GM12801 (cell line): ENCODE measurements at regions not wholly inside any gene's neighbourhood (a gene's known extent, or its start where the extent isn't known, plus 50 kb on each side); places are given as distances from the start of the nearest gene placed in this dataset.

ENCODE experiments used
- TF ChIP-seq, protein P1 (sequence below): IDR thresholded peaks from one replicate; pipeline ENCODE4 v1.5.1; 2011; ENCODE audit warnings: control low read depth; ENCODE audit not compliant: insufficient read length; ENCODE audit errors: extremely low read depth

DNA sequence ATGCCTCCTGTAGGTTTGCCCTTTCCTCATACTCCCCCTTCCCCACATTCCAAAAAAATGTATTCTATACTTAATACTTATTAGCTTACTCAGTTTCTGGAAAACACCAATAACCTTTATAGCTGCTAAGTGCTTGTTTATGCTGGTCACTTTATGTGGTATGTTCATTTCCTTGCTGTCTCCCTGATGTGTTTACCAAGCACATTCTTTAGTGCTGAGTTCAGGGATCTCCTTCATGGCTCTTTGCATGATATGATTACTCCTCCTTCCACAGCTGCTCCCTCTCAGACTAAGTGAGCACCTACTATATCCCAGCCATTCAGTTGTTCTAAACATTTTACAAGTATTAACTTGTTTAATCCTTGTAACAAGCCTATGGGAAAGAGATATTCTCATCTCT, 698.3 kb upstream of the FANCL start:
- TF ChIP-seq, protein P1, sequence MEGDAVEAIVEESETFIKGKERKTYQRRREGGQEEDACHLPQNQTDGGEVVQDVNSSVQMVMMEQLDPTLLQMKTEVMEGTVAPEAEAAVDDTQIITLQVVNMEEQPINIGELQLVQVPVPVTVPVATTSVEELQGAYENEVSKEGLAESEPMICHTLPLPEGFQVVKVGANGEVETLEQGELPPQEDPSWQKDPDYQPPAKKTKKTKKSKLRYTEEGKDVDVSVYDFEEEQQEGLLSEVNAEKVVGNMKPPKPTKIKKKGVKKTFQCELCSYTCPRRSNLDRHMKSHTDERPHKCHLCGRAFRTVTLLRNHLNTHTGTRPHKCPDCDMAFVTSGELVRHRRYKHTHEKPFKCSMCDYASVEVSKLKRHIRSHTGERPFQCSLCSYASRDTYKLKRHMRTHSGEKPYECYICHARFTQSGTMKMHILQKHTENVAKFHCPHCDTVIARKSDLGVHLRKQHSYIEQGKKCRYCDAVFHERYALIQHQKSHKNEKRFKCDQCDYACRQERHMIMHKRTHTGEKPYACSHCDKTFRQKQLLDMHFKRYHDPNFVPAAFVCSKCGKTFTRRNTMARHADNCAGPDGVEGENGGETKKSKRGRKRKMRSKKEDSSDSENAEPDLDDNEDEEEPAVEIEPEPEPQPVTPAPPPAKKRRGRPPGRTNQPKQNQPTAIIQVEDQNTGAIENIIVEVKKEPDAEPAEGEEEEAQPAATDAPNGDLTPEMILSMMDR, result no peak

DNA sequence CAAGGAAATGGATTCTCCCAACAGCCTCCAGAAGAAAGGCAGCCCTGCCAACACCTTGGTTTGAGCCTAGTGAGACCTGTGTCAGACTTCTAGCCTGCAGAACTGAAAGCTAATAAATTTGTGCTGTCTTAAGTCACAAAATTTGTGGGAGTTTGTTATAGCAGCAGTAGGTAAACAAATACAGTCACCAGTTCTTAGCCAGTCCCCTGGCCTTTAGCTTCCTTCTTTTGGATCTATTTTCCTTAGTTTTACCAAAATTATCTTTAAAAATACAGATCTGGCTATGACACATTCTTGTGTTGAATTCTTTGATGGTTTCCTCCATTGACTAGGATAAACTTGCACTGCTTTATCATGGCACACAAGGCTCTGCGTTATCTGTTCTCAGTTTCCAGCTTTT, 697.9 kb upstream of the FANCL start:
- TF ChIP-seq, protein P1, result no peak

DNA sequence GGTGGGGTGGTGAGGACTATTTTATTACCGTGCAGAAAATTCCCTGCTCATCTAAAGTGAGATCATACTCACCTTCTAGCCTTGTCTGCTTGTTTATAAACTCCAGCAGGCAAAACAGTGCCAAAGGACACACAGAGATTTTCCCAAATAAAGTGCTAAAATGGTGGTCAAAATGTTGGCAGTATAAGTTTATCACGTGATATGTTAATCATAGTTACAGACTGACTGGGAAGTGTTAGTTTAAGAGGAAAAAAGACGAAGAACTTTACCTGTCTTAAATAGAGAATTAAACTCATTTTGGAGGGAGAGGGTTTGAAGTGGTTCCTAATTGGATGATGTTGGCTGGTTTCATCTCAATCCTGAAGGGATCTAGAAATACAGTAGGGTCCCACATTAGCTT, 691.7 kb upstream of the FANCL start:
- TF ChIP-seq, protein P1, result no peak

DNA sequence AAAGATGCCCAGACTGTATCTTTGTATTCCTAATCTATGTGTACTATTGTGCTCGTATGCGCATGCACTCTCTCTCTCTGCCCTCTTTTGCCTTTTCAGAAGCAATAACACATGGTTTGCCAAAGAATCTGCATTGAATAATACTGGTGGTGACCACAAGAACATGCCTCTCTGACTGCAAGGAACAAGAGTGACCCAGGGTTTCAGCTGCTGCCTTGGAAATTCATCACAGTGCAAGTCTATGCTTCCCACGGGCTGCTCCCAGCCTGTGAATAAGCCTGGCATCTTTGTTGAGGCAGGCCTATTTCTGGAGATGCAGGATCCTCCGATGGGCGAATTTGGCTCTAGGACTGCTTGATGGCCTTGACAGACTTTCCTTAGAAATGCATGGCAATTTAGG, 689.4 kb upstream of the FANCL start:
- TF ChIP-seq, protein P1, result no peak

DNA sequence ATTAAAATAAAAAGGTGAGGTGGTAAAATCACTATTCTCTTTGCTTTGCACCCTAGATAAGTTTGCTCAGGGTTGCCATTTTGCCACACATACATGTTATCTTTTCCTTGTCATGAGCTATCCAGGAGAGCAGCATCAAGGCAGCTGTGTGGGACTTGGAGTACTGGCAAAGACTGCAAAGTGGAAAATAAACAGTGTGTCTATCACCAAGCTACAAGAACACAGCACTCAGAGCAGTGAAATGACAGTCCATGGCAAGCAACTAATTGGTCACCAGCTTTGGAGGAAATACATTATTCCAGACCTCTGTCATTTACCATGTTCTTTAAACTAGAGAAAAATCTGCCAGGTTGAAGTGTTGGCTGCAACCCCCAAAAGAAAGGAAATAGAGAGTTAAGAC, 687.8 kb upstream of the FANCL start:
- TF ChIP-seq, protein P1, result no peak

DNA sequence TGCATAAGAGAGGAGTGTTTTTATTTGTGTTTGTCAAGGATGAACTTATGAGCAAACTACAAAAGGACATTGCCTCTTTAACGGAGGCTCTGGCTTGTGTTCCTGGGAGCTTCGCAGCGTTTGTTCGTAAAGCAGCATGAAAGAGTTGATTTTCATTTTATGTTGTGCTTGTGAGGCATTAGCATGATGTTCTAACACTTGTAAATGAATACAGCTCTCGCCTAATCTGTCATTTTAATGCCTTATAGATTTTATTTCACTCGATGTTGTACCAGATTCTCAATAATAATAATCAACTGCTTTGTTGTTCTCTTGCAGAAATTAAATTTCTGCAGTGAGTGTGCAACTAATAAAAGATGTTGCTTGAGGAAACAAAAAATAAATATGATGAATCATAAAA, 687.3 kb upstream of the FANCL start:
- TF ChIP-seq, protein P1, result no peak

DNA sequence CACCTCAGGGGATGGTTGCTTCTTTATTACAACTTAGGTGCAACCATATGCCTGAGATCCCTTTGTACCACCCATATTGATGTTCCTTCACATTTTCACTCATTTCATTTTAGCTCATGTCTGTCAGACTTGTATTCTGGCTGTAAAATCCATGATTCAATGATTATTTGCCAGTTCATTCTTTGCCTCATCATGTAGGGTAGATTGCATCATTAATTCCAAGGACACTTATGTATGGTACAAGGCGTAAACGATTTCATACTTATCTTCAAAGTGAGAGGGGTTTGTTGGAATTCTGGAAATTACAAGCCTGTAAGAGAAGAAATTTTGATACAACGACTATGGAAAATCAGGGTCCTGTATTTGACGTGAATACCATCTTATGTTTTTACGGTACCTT, 685.0 kb upstream of the FANCL start:
- TF ChIP-seq, protein P1, result no peak

DNA sequence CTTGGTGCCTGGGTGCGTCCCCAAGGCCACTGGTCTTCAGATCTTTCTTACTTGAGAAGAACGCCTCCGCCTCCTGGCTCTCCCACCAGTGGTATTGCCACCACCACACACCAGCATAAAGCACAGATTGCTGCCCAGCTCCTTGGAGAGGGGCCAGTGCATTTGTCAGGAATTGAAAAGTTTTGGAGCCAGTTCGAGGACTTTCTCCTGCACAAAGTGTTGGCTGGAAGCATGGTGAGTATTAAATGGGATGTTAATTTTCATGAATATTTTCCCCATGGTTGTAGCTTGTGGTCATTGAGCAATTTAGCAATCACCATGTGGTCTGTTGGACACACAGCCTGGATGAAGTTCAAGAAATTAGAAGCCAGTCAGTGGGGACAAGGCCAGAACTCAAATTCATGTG, 684.6 kb upstream of the FANCL start:
- TF ChIP-seq, protein P1, result no peak
